GM12873 (cell line): ENCODE measurements at regions not wholly inside any gene's neighbourhood (a gene's known extent, or its start where the extent isn't known, plus 50 kb on each side); places are given as distances from the start of the nearest gene placed in this dataset.

Experiments used
- CTCF ChIP-seq: IDR thresholded peaks from 2 replicates; pipeline ENCODE4 v1.5.1; 2012; ENCODE audit warnings: low read depth, mild to moderate bottlenecking, moderate library complexity, low read length, control low read depth; ENCODE audit not compliant: insufficient read depth; ENCODE audit errors: missing control alignments

GRCh38 chr4:28167411-28167810, 1306.8 kb downstream of the STIM2 start:
- no peak for TF ChIP-seq CTCF

- TF ChIP-seq CTCF = no peak
Observed at GRCh38 chr4:28176942-28177341, 1316.3 kb downstream of the STIM2 start.

GRCh38 chr4:28177641-28178040, 1317.0 kb downstream of the STIM2 start:
- TF ChIP-seq CTCF = no peak

- no peak for TF ChIP-seq CTCF
Observed at GRCh38 chr4:28179126-28179525, 1318.5 kb downstream of the STIM2 start.

GRCh38 chr4:28209371-28209924, 1348.8 kb downstream of the STIM2 start:
- no peak for TF ChIP-seq CTCF

GRCh38 chr4:28211676-28212470, 1351.2 kb downstream of the STIM2 start:
- TF ChIP-seq CTCF = no peak

GRCh38 chr4:28221536-28221935, 1360.9 kb downstream of the STIM2 start:
- TF ChIP-seq CTCF = no peak
